Glutamatergic neuron (in vitro differentiated cells): ENCODE measurements at regions not wholly inside any gene's neighbourhood (a gene's known extent, or its start where the extent isn't known, plus 50 kb on each side); places are given as distances from the start of the nearest gene placed in this dataset.

ENCODE experiments used
- DNase-seq: peaks from one replicate; pipeline ENCODE4 v3.0.0; 2022
- H3K27ac Mint-ChIP-seq: one replicate; pipeline ENCODE4 v1.8.0; 2020; ENCODE audit warnings: mild to moderate bottlenecking, mixed read lengths, inconsistent platforms; ENCODE audit not compliant: unreplicated experiment
- H3K27me3 Mint-ChIP-seq: one replicate; pipeline ENCODE4 v1.8.0; 2020; ENCODE audit warnings: mild to moderate bottlenecking, moderate library complexity, mixed read lengths, inconsistent platforms; ENCODE audit not compliant: unreplicated experiment
- H3K36me3 Mint-ChIP-seq: one replicate; pipeline ENCODE4 v1.8.0; 2020; ENCODE audit warnings: mild to moderate bottlenecking, mixed read lengths, inconsistent platforms; ENCODE audit not compliant: unreplicated experiment
- H3K4me1 Mint-ChIP-seq: one replicate; pipeline ENCODE4 v1.8.0; 2020; ENCODE audit warnings: mild to moderate bottlenecking, low read depth, mixed read lengths, inconsistent platforms; ENCODE audit not compliant: unreplicated experiment
- H3K4me3 Mint-ChIP-seq: one replicate; pipeline ENCODE4 v1.8.0; 2020; ENCODE audit warnings: mild to moderate bottlenecking, mixed read lengths, inconsistent platforms; ENCODE audit not compliant: unreplicated experiment
- H3K9me3 Mint-ChIP-seq: one replicate; pipeline ENCODE4 v1.8.0; 2020; ENCODE audit warnings: mild to moderate bottlenecking, moderate library complexity, mixed read lengths, inconsistent platforms; ENCODE audit not compliant: unreplicated experiment
- CTCF ChIP-seq: fragments of 200-600 bp; sonication (generic); IDR thresholded peaks from one replicate; pipeline ENCODE4 v1.5.0; 2021; ENCODE audit not compliant: partially characterized antibody, unreplicated experiment

GRCh38 chr7:106356-106755, 86.0 kb upstream of the FAM20C start:
- no peak for DNase-seq
- no peak overlapping the region for H3K4me3 Mint-ChIP-seq
- H3K9me3 Mint-ChIP-seq: peaks cover 7% of the 10 kb centered on the region
- H3K36me3 Mint-ChIP-seq: peaks cover 5% of the 10 kb centered on the region
- H3K27me3 Mint-ChIP-seq: no peaks in the 10 kb centered on the region
- H3K27ac Mint-ChIP-seq: no peak overlapping the region
- no peak for TF ChIP-seq CTCF
- no peaks in the 10 kb centered on the region for H3K4me1 Mint-ChIP-seq

DNA sequence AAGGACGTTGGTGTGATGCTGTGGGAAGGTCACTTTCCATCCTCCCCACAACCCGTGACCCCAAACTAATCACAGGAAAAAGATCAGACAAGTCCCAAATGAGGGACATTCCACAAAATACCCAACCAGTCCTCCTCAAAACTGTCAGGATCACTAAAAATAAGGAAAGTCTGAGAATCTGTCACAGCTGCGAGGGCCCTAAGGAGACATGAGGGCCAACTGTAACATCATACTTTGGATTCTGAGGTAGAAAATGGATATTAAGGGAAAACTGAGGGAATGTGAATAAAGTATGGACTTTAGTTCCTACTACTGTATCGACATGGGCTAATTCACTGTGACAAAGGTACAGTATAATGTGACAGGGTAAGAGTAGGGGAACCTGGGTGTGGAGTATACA, 85.1 kb upstream of the FAM20C start:
- Mint-ChIP-seq H3K4me3 (no peak overlapping the region), H3K9me3 (peaks cover 7% of the 10 kb centered on the region), H3K4me1 (no peaks in the 10 kb centered on the region), H3K27me3 (no peaks in the 10 kb centered on the region), H3K27ac (no peak overlapping the region), H3K36me3 (peaks cover 5% of the 10 kb centered on the region)
- no peak for DNase-seq
- no peak for TF ChIP-seq CTCF

- Mint-ChIP-seq H3K27me3 (no peaks in the 10 kb centered on the region), H3K27ac (no peak overlapping the region), H3K4me1 (no peaks in the 10 kb centered on the region), H3K9me3 (peaks cover 7% of the 10 kb centered on the region), H3K4me3 (no peak overlapping the region), H3K36me3 (peaks cover 4% of the 10 kb centered on the region)
- DNase-seq: no peak
- TF ChIP-seq CTCF: no peak
These were observed 84.5 kb upstream of the FAM20C start for GRCh38 chr7:107907-108306.

DNA sequence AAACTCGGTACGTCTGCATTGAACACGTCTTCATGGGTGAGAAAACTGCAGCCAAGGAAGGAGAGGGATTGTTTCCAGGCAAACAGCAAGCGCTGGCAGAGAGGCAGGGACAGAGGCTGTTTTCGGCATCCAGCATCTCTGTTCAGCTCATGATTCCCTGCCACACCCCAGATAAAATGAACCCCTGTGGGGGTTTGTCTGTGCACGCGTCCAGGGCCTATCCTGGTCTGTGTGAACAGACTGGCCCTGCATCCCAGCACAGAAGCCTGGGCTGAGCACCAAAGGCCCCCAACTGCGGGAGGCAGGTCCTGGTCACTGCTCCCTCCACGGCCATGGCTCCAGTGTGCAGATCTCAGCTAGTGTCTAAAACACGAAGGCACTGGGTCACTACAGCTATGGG, 83.3 kb upstream of the FAM20C start:
- peaks cover 16% of the 10 kb centered on the region for H3K36me3 Mint-ChIP-seq
- H3K27ac Mint-ChIP-seq: no peak overlapping the region

DNA sequence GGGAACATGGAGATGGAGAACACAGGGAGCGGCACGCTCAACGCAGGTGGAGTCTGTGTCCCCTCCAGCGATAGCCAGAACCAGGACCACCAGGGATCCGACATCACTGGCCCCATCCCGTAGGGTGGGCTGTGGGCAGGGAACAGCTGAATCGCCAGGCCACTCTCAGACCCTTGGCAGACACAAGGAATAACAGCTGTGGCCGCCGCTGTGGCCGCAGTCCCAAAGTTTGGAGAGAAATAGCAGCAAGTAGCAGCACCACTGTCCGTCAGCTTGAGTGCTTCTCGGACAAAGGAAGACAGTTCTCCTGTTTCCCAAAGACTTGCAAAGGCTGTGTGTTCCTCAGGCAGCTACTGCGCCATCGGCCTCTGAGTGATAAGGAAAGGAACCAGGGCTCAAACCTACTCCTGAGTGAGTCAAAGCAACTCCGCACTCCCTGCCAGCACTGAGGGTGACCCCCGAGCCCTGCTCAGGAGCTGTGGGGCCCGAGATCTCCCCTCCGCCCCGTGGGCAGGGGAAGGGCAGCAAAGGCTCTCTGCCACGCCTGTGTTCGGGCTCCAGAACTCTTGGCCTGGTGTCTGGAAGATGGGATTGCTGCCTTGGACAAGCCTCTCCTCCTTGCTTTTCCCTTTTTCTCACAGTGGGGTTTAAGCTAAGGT, 82.3 kb upstream of the FAM20C start:
- Mint-ChIP-seq H3K4me3 (no peak overlapping the region), H3K36me3 (peaks cover 21% of the 10 kb centered on the region), H3K27me3 (no peaks in the 10 kb centered on the region), H3K9me3 (peaks cover 5% of the 10 kb centered on the region), H3K4me1 (no peaks in the 10 kb centered on the region), H3K27ac (no peak overlapping the region)
- no peak for TF ChIP-seq CTCF
- DNase-seq: no peak

More for the DNA sequence above, 83.3 kb upstream of the FAM20C start:
- Mint-ChIP-seq H3K27me3 (no peaks in the 10 kb centered on the region), H3K4me3 (no peak overlapping the region), H3K4me1 (no peaks in the 10 kb centered on the region), H3K9me3 (peaks cover 7% of the 10 kb centered on the region)
- no peak for TF ChIP-seq CTCF
- DNase-seq: no peak
